CD8-positive, alpha-beta memory T cell (primary cell): ENCODE measurements at regions not wholly inside any gene's neighbourhood (a gene's known extent, or its start where the extent isn't known, plus 50 kb on each side); places are given as distances from the start of the nearest gene placed in this dataset.
A peak's percentile ranks its signal among the peaks of the same experiment; 100 is the strongest.

Experiments
- CTCF ChIA-PET: fragments of 350-600 bp; sonication (Branson Sonifier 250); formaldehyde crosslinking; loops from one replicate; lab custom pipeline; 2021; ENCODE audit warnings: antibody characterized with exemption; lab: Charles Lee
- POLR2A ChIA-PET: fragments of 350-600 bp; sonication (Branson Sonifier 250); formaldehyde crosslinking; loops from one replicate; lab custom pipeline; 2021; ENCODE audit warnings: antibody characterized with exemption; lab: Charles Lee
- DNase-seq, 5 donors: peaks; one replicate each; pipeline versions ENCODE4 v3.0.0 to v3.0.0-alpha.2; 2020 to 2022; ENCODE audit warnings: mixed read lengths in 1 of 5
- H3K27ac ChIP-seq: one replicate; pipeline ENCODE4 v1.7.0; 2013; ENCODE audit warnings: low read depth, mild to moderate bottlenecking, low read length, moderate library complexity
- H3K27me3 ChIP-seq: 2 replicates; pipeline ENCODE4 v1.7.0; 2013; ENCODE audit warnings: low read length, mild to moderate bottlenecking; ENCODE audit not compliant: insufficient read depth, poor library complexity, severe bottlenecking
- H3K36me3 ChIP-seq: 2 replicates; pipeline ENCODE4 v1.7.0; 2013; ENCODE audit warnings: mild to moderate bottlenecking, low read length, moderate library complexity; ENCODE audit not compliant: insufficient read depth
- H3K4me1 ChIP-seq: 2 replicates; pipeline ENCODE4 v1.7.0; 2013; ENCODE audit warnings: mild to moderate bottlenecking, low read length, moderate library complexity; ENCODE audit not compliant: insufficient read depth
- H3K4me3 ChIP-seq: 2 replicates; pipeline ENCODE4 v1.7.0; 2013; ENCODE audit warnings: mild to moderate bottlenecking, low read length
- H3K9me3 ChIP-seq: 2 replicates; pipeline ENCODE4 v1.7.0; 2013; ENCODE audit warnings: mild to moderate bottlenecking, low read length
- H3K27ac Mint-ChIP-seq, 8 donors: one replicate each; pipeline ENCODE4 v1.8.0; 2020 to 2021; ENCODE audit warnings: mixed read lengths in 8 of 8, mild to moderate bottlenecking in 6 of 8, inconsistent platforms in 3 of 8, moderate library complexity in 3 of 8
- H3K27me3 Mint-ChIP-seq, 2 donors: one replicate each; pipeline ENCODE4 v1.8.0; 2020 to 2021; ENCODE audit warnings: mixed read lengths in 2 of 2, mild to moderate bottlenecking in 1 of 2, moderate library complexity in 1 of 2
- H3K36me3 Mint-ChIP-seq, 3 donors: one replicate each; pipeline ENCODE4 v1.8.0; 2020 to 2021; ENCODE audit warnings: mixed read lengths in 3 of 3, inconsistent platforms in 1 of 3, mild to moderate bottlenecking in 1 of 3
- H3K4me1 Mint-ChIP-seq, 3 donors: one replicate each; pipeline ENCODE4 v1.8.0; 2020 to 2021; ENCODE audit warnings: mixed read lengths in 3 of 3, inconsistent platforms in 1 of 3, mild to moderate bottlenecking in 1 of 3
- H3K4me3 Mint-ChIP-seq, 7 donors: one replicate each; pipeline ENCODE4 v1.8.0; 2020 to 2021; ENCODE audit warnings: mixed read lengths in 7 of 7, mild to moderate bottlenecking in 6 of 7, moderate library complexity in 4 of 7, inconsistent platforms in 2 of 7
- H3K9me3 Mint-ChIP-seq, 5 donors: one replicate each; pipeline ENCODE4 v1.8.0; 2020 to 2022; ENCODE audit warnings: mixed read lengths in 5 of 5, mild to moderate bottlenecking in 3 of 5, moderate library complexity in 2 of 5, inconsistent platforms in 1 of 5

DNA sequence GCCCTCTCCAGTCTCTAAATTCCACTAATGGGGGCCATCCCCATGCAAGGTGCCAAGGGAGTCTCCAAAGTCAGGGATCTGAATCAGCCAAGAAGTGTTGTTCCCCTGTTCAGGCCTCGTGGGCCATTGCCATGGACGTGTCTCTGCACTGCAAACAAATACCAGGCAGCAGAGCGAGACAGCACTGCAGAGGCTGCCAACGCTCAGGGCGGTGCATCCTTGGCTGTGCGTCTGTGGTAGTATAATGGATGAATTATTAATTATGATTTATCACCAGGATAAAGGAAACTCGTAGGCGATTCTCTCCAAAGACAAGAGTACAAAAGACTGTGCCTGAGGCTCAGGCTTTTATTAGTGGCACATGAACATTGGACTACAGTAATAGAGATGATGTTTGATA lies 122.3 kb upstream of the NTF3 start:
- POLR2A ChIA-PET: no interaction called here
- H3K4me3 ChIP-seq: no peak overlapping the region
- no peak overlapping the region for H3K4me3 Mint-ChIP-seq
- H3K27ac Mint-ChIP-seq: no peak overlapping the region
- DNase-seq: no peak
- CTCF ChIA-PET: no interaction called here
- no peak overlapping the region for H3K27ac ChIP-seq
- peaks cover 0 to 5% (median 0%) of the 10 kb centered on the region in 5 donors for H3K9me3 Mint-ChIP-seq
- H3K4me1 ChIP-seq: no peaks in the 10 kb centered on the region
- H3K36me3 ChIP-seq: no peaks in the 10 kb centered on the region
- no peaks in the 10 kb centered on the region for H3K4me1 Mint-ChIP-seq
- no peaks in the 10 kb centered on the region for H3K36me3 Mint-ChIP-seq
- H3K27me3 Mint-ChIP-seq: peaks cover 0 to 3% of the 10 kb centered on the region in 2 donors
- H3K9me3 ChIP-seq: no peaks in the 10 kb centered on the region
- no peaks in the 10 kb centered on the region for H3K27me3 ChIP-seq

DNA sequence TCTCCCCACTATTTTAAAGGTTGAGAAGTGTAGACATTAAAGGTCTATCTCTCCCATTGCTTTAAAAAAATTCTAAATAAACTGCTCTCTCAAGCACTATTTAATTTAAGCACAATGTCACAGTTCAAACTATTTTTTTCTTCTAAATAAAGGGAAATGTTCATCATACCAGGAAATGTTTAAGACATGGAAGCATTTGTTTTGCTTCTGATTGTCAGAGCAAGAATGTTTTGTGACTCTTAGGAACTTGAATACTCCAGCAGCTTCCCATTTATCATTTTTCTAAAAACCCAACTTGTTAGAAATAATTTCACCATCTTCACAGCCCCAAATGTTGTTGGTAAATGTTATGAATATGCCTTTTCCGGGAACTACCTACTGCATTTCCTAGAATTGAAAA lies 121.8 kb upstream of the NTF3 start:
- ChIA-PET CTCF (no interaction called here), POLR2A (no interaction called here)
- H3K27me3 ChIP-seq: no peaks in the 10 kb centered on the region
- Mint-ChIP-seq H3K4me3 (no peak overlapping the region), H3K4me1 (no peaks in the 10 kb centered on the region), H3K27ac (no peak overlapping the region), H3K36me3 (no peaks in the 10 kb centered on the region), H3K27me3 (peaks cover 0 to 3% of the 10 kb centered on the region in 2 donors), H3K9me3 (peaks cover 0 to 5% (median 0%) of the 10 kb centered on the region in 5 donors)
- H3K4me3 ChIP-seq: no peak overlapping the region
- H3K9me3 ChIP-seq: no peaks in the 10 kb centered on the region
- DNase-seq: no peak
- no peaks in the 10 kb centered on the region for H3K36me3 ChIP-seq
- no peaks in the 10 kb centered on the region for H3K4me1 ChIP-seq
- no peak overlapping the region for H3K27ac ChIP-seq

DNA sequence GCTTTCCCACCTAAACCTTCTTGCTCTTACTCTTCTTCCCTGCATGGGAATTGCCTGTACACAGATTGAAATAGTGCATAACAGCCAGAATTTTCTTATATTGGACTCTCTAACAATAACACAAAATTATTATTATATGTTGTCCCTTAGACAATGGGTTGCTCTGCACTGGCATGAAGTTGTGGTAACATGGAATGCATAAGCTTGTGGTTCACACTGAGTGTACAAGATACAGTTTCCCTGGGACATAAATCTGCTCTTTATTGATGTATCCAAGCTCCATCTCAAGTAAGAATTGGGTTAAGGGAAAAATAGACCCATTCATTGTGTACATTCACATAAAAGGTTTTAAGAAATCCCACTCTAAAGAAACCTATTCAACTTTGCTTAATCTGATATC lies 114.4 kb upstream of the NTF3 start:
- H3K4me3 ChIP-seq: no peak overlapping the region
- no peaks in the 10 kb centered on the region for H3K4me1 ChIP-seq
- H3K36me3 ChIP-seq: no peaks in the 10 kb centered on the region
- no peaks in the 10 kb centered on the region for H3K9me3 ChIP-seq
- H3K9me3 Mint-ChIP-seq: peaks cover 0 to 5% (median 4%) of the 10 kb centered on the region in 5 donors
- ChIA-PET POLR2A (no interaction called here), CTCF (no interaction called here)
- DNase-seq: no peak
- no peaks in the 10 kb centered on the region for H3K27me3 ChIP-seq
- no peaks in the 10 kb centered on the region for H3K4me1 Mint-ChIP-seq
- H3K4me3 Mint-ChIP-seq: no peak overlapping the region
- no peak overlapping the region for H3K27ac Mint-ChIP-seq
- H3K27ac ChIP-seq: no peak overlapping the region
- H3K27me3 Mint-ChIP-seq: peaks cover 2 to 6% of the 10 kb centered on the region in 2 donors
- H3K36me3 Mint-ChIP-seq: no peaks in the 10 kb centered on the region

DNA sequence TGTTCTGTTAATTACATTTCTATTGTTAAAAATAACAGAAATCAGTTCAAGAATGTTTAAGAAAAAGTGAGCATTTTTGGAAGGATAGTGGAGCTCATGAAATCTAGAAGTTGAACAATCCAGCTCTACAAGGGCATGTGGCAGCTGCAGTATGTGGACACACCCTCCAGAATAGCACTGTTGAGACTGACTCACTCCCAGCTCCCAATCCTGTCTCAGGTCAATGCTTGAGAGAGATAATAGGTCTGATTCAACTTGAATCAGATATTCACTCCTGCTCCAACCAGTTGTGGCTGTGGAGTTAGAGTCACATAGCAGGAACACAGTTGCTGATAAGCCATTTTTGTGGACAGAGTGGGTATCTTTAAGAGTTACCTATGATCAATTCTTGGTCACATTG lies 113.0 kb upstream of the NTF3 start:
- no peak overlapping the region for H3K4me3 ChIP-seq
- ChIA-PET CTCF (no interaction called here), POLR2A (no interaction called here)
- Mint-ChIP-seq H3K4me3 (no peak overlapping the region), H3K27me3 (peaks cover 2 to 6% of the 10 kb centered on the region in 2 donors), H3K27ac (no peak overlapping the region), H3K4me1 (no peaks in the 10 kb centered on the region), H3K36me3 (no peaks in the 10 kb centered on the region), H3K9me3 (peaks cover 0 to 11% (median 5%) of the 10 kb centered on the region in 5 donors)
- H3K4me1 ChIP-seq: no peaks in the 10 kb centered on the region
- no peaks in the 10 kb centered on the region for H3K9me3 ChIP-seq
- H3K36me3 ChIP-seq: no peaks in the 10 kb centered on the region
- H3K27ac ChIP-seq: no peak overlapping the region
- DNase-seq: no peak
- no peaks in the 10 kb centered on the region for H3K27me3 ChIP-seq

DNA sequence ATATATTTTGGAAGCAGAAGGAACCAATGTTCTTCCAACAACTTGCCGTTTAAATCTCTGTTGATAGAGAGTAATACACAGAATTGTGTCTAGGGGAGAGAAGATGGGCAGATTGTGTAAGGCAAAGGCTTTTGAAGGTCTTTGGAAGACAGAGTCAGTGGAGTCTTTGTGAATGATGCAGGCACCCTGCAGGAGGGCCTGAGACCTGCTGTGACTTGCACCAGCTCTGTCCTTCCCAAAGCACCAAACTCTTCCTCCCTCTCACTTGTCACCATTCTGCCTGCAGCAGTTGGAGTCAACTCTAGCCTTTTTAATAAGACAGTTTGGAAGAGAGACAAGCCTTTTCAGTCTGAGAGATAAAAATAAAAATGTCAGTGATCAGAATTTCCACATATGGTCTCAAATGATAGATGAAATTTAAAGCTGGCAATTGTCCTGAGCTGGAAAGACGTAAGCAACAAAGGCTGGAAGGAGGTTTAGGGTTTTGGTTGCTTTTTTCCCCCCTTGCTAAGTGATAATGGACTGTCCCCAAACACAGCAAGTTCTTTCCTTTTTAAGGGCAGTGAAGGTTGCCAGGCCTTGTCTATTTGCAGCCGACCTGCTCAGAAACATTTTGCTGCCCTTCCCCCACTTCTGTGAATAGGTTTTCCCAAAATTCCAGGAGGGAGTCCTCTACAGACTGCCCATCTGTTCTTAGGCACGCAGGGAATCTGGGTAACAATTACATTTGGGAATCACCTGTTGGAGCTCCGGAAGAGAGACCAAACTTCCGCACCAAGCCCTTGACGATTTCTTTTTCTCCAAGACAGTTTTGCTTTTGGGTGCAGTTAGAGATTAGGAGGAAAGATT lies 103.0 kb upstream of the NTF3 start:
- CTCF ChIA-PET: no interaction called here

DNA sequence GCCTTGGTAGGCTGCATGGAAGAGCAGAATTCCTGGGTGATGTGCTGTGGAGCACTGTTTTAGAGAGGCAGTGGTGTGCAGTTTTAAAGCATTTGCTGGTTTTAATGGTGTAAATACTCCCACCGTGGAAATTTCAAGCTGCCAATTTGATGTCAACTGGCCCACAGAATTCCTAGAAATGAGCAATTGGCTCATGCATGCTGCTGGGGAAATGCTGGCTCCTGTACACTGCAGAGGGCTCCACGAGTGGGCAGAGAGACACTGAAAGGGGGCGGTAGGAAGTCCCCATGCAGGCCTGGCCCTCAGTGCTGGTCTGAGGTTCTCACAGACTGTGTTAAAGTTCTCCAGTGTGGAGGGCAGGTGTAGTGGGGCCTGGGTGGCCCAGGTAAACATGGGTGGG lies 99.4 kb upstream of the NTF3 start:
- Mint-ChIP-seq H3K27ac (no peak overlapping the region), H3K36me3 (no peaks in the 10 kb centered on the region), H3K4me3 (no peak overlapping the region), H3K9me3 (peaks cover 0 to 3% (median 0%) of the 10 kb centered on the region in 5 donors), H3K27me3 (no peaks in the 10 kb centered on the region), H3K4me1 (no peaks in the 10 kb centered on the region)
- CTCF ChIA-PET: no interaction called here
- Histone ChIP-seq H3K9me3 (no peaks in the 10 kb centered on the region), H3K4me1 (no peaks in the 10 kb centered on the region), H3K27me3 (no peaks in the 10 kb centered on the region), H3K36me3 (no peaks in the 10 kb centered on the region), H3K4me3 (no peak overlapping the region), H3K27ac (no peak overlapping the region)
- DNase-seq: no peak
- POLR2A ChIA-PET: no interaction called here

More for the DNA sequence above, 103.0 kb upstream of the NTF3 start:
- H3K27me3 Mint-ChIP-seq: peaks cover 0 to 6% of the 10 kb centered on the region in 2 donors
- Histone ChIP-seq H3K4me3 (no peak overlapping the region), H3K36me3 (no peaks in the 10 kb centered on the region), H3K4me1 (no peaks in the 10 kb centered on the region), H3K27ac (no peak overlapping the region), H3K9me3 (no peaks in the 10 kb centered on the region), H3K27me3 (no peaks in the 10 kb centered on the region)
- DNase-seq: no peak
- peaks cover 0 to 8% (median 3%) of the 10 kb centered on the region in 5 donors for H3K9me3 Mint-ChIP-seq
- H3K27ac Mint-ChIP-seq: no peak overlapping the region
- no peak overlapping the region for H3K4me3 Mint-ChIP-seq
- POLR2A ChIA-PET: no interaction called here
- H3K36me3 Mint-ChIP-seq: no peaks in the 10 kb centered on the region
- H3K4me1 Mint-ChIP-seq: no peaks in the 10 kb centered on the region

DNA sequence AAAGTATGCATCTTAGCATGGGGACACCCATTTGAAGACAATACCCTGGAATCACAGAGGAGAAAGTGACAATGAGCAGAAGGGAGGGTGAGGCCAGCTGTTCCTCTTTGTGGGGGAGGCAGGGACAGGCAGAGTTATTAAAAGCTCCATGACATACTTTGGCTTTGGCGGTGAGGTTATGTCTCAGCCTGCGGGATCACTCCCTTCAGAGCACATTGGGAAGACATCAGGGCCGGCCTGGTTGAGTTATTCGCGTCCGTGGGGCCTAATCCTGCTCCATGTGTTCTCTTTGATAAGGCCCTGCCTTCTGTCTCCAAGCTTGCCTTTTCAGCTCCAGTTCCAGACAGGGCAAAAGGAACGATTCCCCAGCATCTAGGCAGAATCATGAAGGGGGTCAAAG lies 98.8 kb upstream of the NTF3 start:
- Mint-ChIP-seq H3K9me3 (peaks cover 0 to 3% (median 0%) of the 10 kb centered on the region in 5 donors), H3K27ac (no peak overlapping the region), H3K4me1 (no peaks in the 10 kb centered on the region), H3K4me3 (no peak overlapping the region), H3K27me3 (no peaks in the 10 kb centered on the region), H3K36me3 (no peaks in the 10 kb centered on the region)
- ChIA-PET CTCF (no interaction called here), POLR2A (no interaction called here)
- H3K27me3 ChIP-seq: no peaks in the 10 kb centered on the region
- no peaks in the 10 kb centered on the region for H3K4me1 ChIP-seq
- peak in 1 of 5 donors; percentile 41 for DNase-seq
- no peaks in the 10 kb centered on the region for H3K36me3 ChIP-seq
- H3K27ac ChIP-seq: no peak overlapping the region
- no peaks in the 10 kb centered on the region for H3K9me3 ChIP-seq
- no peak overlapping the region for H3K4me3 ChIP-seq

DNA sequence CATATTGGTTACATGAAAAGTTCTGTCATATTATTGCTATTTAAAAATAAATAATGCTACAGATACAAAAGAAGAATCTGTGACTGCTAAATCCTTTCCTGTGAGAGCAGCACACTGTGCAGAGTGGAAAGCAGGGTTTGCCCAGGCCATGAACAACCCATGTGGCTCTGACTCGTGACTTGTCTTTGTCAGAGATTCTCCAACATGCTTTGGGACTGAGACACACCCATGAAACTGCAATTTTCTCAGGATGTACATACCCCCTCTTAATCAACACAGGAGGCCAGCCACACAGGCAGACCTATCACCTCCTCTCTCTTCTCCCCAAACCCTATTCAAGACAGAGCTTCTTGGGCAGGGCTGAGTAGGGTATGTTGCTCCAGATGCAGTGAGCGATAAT lies 96.8 kb upstream of the NTF3 start:
- Histone ChIP-seq H3K4me1 (no peaks in the 10 kb centered on the region), H3K27me3 (no peaks in the 10 kb centered on the region), H3K27ac (no peak overlapping the region), H3K4me3 (no peak overlapping the region), H3K36me3 (no peaks in the 10 kb centered on the region), H3K9me3 (no peaks in the 10 kb centered on the region)
- H3K4me1 Mint-ChIP-seq: no peaks in the 10 kb centered on the region
- CTCF ChIA-PET: no interaction called here
- H3K27me3 Mint-ChIP-seq: no peaks in the 10 kb centered on the region
- H3K4me3 Mint-ChIP-seq: no peak overlapping the region
- POLR2A ChIA-PET: no interaction called here
- no peak overlapping the region for H3K27ac Mint-ChIP-seq
- no peaks in the 10 kb centered on the region for H3K36me3 Mint-ChIP-seq
- no peak for DNase-seq
- H3K9me3 Mint-ChIP-seq: peaks cover 0 to 4% (median 2%) of the 10 kb centered on the region in 5 donors
